Islet precursor cell (in vitro differentiated cells): ENCODE measurements at regions not wholly inside any gene's neighbourhood (a gene's known extent, or its start where the extent isn't known, plus 50 kb on each side); places are given as distances from the start of the nearest gene placed in this dataset.

Experiments
- DNase-seq: peaks from one replicate; pipeline ENCODE4 v3.0.0-alpha.2; 2018

GRCh38 chr3:187982142-187982541, 171.8 kb upstream of the LPP start:
- DNase-seq = no peak

GRCh38 chr3:187983484-187984124, 170.4 kb upstream of the LPP start:
- no peak for DNase-seq

GRCh38 chr3:187985647-187986046, 168.3 kb upstream of the LPP start:
- DNase-seq = no peak

- DNase-seq = peak; percentile 90
These were observed 167.4 kb upstream of the LPP start for GRCh38 chr3:187986514-187986934.

- DNase-seq = no peak
These were observed 166.8 kb upstream of the LPP start for GRCh38 chr3:187987187-187987586.

- no peak for DNase-seq
These were observed 166.0 kb upstream of the LPP start for GRCh38 chr3:187987924-187988323.

- peak; percentile 83 for DNase-seq
These were observed 164.3 kb upstream of the LPP start for GRCh38 chr3:187989575-187990153.

- no peak for DNase-seq
These were observed 161.3 kb upstream of the LPP start for GRCh38 chr3:187992609-187993008.

GRCh38 chr3:187994221-187995042, 159.5 kb upstream of the LPP start:
- no peak for DNase-seq

- no peak for DNase-seq
These were observed 158.9 kb upstream of the LPP start for GRCh38 chr3:187995043-187995400.

GRCh38 chr3:187995667-187996066, 158.3 kb upstream of the LPP start:
- no peak for DNase-seq

- no peak for DNase-seq
These were observed 157.3 kb upstream of the LPP start for GRCh38 chr3:187996609-187997008.

- DNase-seq = peak; percentile 77
These were observed 156.5 kb upstream of the LPP start for GRCh38 chr3:187997490-187997889.

GRCh38 chr3:187997946-187998561, 155.9 kb upstream of the LPP start:
- DNase-seq = no peak

GRCh38 chr3:187998611-187999010, 155.3 kb upstream of the LPP start:
- no peak for DNase-seq

GRCh38 chr3:187999821-188000220, 154.1 kb upstream of the LPP start:
- DNase-seq = no peak

- no peak for DNase-seq
These were observed 153.5 kb upstream of the LPP start for GRCh38 chr3:188000361-188000861.

GRCh38 chr3:188001093-188001492, 152.9 kb upstream of the LPP start:
- DNase-seq = no peak

GRCh38 chr3:188001926-188002325, 152.0 kb upstream of the LPP start:
- no peak for DNase-seq

GRCh38 chr3:188002626-188003138, 151.3 kb upstream of the LPP start:
- no peak for DNase-seq

- DNase-seq = peak; percentile 68
These were observed 150.5 kb upstream of the LPP start for GRCh38 chr3:188003188-188004171.
